Spleen (tissue), 11 donors: ENCODE measurements at regions not wholly inside any gene's neighbourhood (a gene's known extent, or its start where the extent isn't known, plus 50 kb on each side); places are given as distances from the start of the nearest gene placed in this dataset.

Experiments
- DNase-seq: peaks from one replicate; pipeline ENCODE4 v3.0.0-alpha.2; 2020
- H3K27ac ChIP-seq, 8 donors: fragments of 200-600 bp; sonication (generic) in 7 of 8; 1 replicate in 4 of 8; 2 replicates in 4 of 8; pipeline versions ENCODE4 v1.5.0 to v1.8.0; 2016 to 2021; ENCODE audit warnings: inconsistent platforms in 4 of 8, mild to moderate bottlenecking in 4 of 8, moderate library complexity in 1 of 8
- H3K27me3 ChIP-seq, 7 donors: fragments of 200-600 bp; sonication (generic) in 6 of 7; replicated peaks in 1 of 7; 1 replicate in 4 of 7; 2 replicates in 3 of 7; pipeline versions ENCODE4 v1.5.0 to v1.8.0; 2016 to 2021; ENCODE audit warnings: inconsistent platforms in 3 of 7, mild to moderate bottlenecking in 1 of 7
- H3K36me3 ChIP-seq, 6 donors: fragments of 200-600 bp; sonication (generic) in 5 of 6; 1 replicate in 4 of 6; 2 replicates in 2 of 6; pipeline versions ENCODE4 v1.5.0 to v1.8.0; 2016 to 2021; ENCODE audit warnings: inconsistent platforms in 2 of 6
- H3K4me1 ChIP-seq, 6 donors: fragments of 200-600 bp; sonication (generic) in 5 of 6; 1 replicate in 3 of 6; 2 replicates in 3 of 6; pipeline versions ENCODE4 v1.5.0 to v1.8.0; 2016 to 2021; ENCODE audit warnings: inconsistent platforms in 3 of 6
- H3K4me3 ChIP-seq, 8 donors: fragments of 200-600 bp; sonication (generic) in 7 of 8; 1 replicate in 4 of 8; 2 replicates in 4 of 8; pipeline versions ENCODE4 v1.5.0 to v1.8.0; 2016 to 2021; ENCODE audit warnings: inconsistent platforms in 4 of 8, mild to moderate bottlenecking in 4 of 8, moderate library complexity in 2 of 8
- H3K9me3 ChIP-seq, 8 donors: fragments of 200-600 bp; sonication (generic) in 7 of 8; 1 replicate in 4 of 8; 2 replicates in 4 of 8; pipeline versions ENCODE4 v1.5.0 to v1.8.0; 2016 to 2021; ENCODE audit warnings: inconsistent platforms in 4 of 8
- POLR2A ChIP-seq, 3 donors: fragments of 450-650 bp; IDR thresholded peaks; one replicate each; pipeline ENCODE4 v1.5.1; 2017; ENCODE audit warnings: antibody characterized with exemption in 3 of 3, mild to moderate bottlenecking in 1 of 3
- POLR2AphosphoS5 ChIP-seq, 3 donors: sonication (generic); formaldehyde crosslinking; IDR thresholded peaks; one replicate each; pipeline ENCODE4 v1.5.1; 2017; ENCODE audit warnings: antibody characterized with exemption in 3 of 3
- WGBS, 5 donors: extraction: QIAGEN DNeasy Blood & Tissue Kit in 3 of 5; methylation state at CpG; one replicate each; pipeline versions ENCODE4 v1.1.5 to v1.1.7; 2013 to 2018; 5-methylcytosine and 5-hydroxymethylcytosine counted together
- intact Hi-C: fragments of 100-400 bp; cut with DNase I; formaldehyde crosslinking; loops from one replicate; pipeline ENCODE4 v1.15.0; 2023; ENCODE audit warnings: low total_unique reads
- TF ChIP-seq, protein P1 (sequence below), 11 experiments: fragments of 200-600 bp in 7 of 11; fragments of 450-650 bp in 4 of 11; sonication (generic) in 4 of 11; IDR thresholded peaks in 8 of 11; conservative IDR thresholded peaks in 3 of 11; 1 replicate in 7 of 11; 2 replicates in 4 of 11; pipeline versions ENCODE4 v1.4.0 to v1.8.0; 2016 to 2021; ENCODE audit warnings: antibody characterized with exemption in 11 of 11, inconsistent platforms in 4 of 11, mild to moderate bottlenecking in 1 of 11
- donor health status: healthy with polysubstance abuse.
- donor health status: DM: no; HTN: no; CAD: no; lungs with moderate emphysema.
- donor health status: DM: no; HTN: no; CAD: no.
- donor health status: Bipolar disorder and iron deficiency.
- donor health status: healthy.
- donor health status: DM: no; HTN: no; CAD: no.
- donor health status: DM: yes; HTN: yes; CAD: no.

DNA sequence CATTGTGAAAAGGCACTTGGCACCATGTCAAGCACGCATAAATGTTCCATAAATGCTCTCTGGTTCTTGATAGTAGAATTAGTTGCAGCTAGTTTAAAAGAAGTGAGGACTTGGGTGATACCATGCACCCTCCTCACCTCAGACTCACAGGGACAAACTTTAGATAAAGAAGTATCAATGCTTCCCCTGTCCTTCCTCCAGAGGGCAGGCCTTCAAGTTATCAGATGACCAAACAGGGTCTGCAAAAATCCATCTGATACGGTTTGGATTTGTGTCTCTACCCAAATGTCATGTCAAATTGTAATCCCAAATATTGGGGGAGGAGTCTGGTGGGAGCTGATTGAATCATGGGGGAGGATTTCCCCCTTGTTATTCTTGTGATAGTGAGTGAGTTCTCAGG is 54.1 kb downstream of the C1QL2 start:
- no peak for DNase-seq
- intact Hi-C loops = no loop called here
- Histone ChIP-seq H3K4me3 (no peak overlapping the region), H3K27me3 (peaks cover 0 to 14% (median 0%) of the 10 kb centered on the region in 7 donors), H3K27ac (no peak overlapping the region), H3K9me3 (peaks cover 0 to 48% (median 30%) of the 10 kb centered on the region in 8 donors), H3K4me1 (no peaks in the 10 kb centered on the region), H3K36me3 (no peaks in the 10 kb centered on the region)
- TF ChIP-seq POLR2AphosphoS5 (IDR thresholded peaks at IDR 0.05) = no peak
- WGBS, 5 donors = 31 to 46% (median 40%) methylated on average over 2 of the region's 2 CpGs

GRCh38 chr2:119102964-119103363 is 55.6 kb downstream of the C1QL2 start:
- TF ChIP-seq POLR2AphosphoS5 (IDR thresholded peaks at IDR 0.05) (no peak), POLR2A (IDR thresholded peaks at IDR 0.05) (no peak)
- TF ChIP-seq, protein P1, sequence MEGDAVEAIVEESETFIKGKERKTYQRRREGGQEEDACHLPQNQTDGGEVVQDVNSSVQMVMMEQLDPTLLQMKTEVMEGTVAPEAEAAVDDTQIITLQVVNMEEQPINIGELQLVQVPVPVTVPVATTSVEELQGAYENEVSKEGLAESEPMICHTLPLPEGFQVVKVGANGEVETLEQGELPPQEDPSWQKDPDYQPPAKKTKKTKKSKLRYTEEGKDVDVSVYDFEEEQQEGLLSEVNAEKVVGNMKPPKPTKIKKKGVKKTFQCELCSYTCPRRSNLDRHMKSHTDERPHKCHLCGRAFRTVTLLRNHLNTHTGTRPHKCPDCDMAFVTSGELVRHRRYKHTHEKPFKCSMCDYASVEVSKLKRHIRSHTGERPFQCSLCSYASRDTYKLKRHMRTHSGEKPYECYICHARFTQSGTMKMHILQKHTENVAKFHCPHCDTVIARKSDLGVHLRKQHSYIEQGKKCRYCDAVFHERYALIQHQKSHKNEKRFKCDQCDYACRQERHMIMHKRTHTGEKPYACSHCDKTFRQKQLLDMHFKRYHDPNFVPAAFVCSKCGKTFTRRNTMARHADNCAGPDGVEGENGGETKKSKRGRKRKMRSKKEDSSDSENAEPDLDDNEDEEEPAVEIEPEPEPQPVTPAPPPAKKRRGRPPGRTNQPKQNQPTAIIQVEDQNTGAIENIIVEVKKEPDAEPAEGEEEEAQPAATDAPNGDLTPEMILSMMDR (IDR thresholded peaks at IDR 0.05 in 8 of 11, conservative IDR thresholded peaks at IDR 0.05 in 3 of 11) = no peak
- intact Hi-C loops = no loop called here
- no peak overlapping the region for H3K27ac ChIP-seq

GRCh38 chr2:119088416-119088815 is 70.1 kb downstream of the C1QL2 start:
- peaks cover 0 to 6% (median 0%) of the 10 kb centered on the region in 7 donors for H3K27me3 ChIP-seq
- no peaks in the 10 kb centered on the region for H3K9me3 ChIP-seq
- no peaks in the 10 kb centered on the region for H3K4me1 ChIP-seq
- H3K36me3 ChIP-seq = no peaks in the 10 kb centered on the region
- TF ChIP-seq POLR2A (IDR thresholded peaks at IDR 0.05) (no peak), POLR2AphosphoS5 (IDR thresholded peaks at IDR 0.05) (no peak)
- TF ChIP-seq, protein P1 (IDR thresholded peaks at IDR 0.05 in 8 of 11, conservative IDR thresholded peaks at IDR 0.05 in 3 of 11) = no peak
- H3K27ac ChIP-seq = no peak overlapping the region
- no peak for DNase-seq
- no peak overlapping the region for H3K4me3 ChIP-seq
- intact Hi-C loops = no loop called here
- 57 to 90% (median 69%) methylated on average over 1 of the region's 1 CpG for WGBS, 5 donors

More at GRCh38 chr2:119102964-119103363, 55.6 kb downstream of the C1QL2 start:
- H3K4me1 ChIP-seq = no peaks in the 10 kb centered on the region
- H3K36me3 ChIP-seq = no peaks in the 10 kb centered on the region
- H3K27me3 ChIP-seq = no peaks in the 10 kb centered on the region
- DNase-seq = no peak
- H3K9me3 ChIP-seq = peaks cover 0 to 52% (median 32%) of the 10 kb centered on the region in 8 donors
- H3K4me3 ChIP-seq = no peak overlapping the region

- DNase-seq = no peak
- Histone ChIP-seq H3K27ac (no peak overlapping the region), H3K4me3 (no peak overlapping the region), H3K9me3 (peaks cover 0 to 4% (median 0%) of the 10 kb centered on the region in 8 donors), H3K36me3 (no peaks in the 10 kb centered on the region), H3K4me1 (no peaks in the 10 kb centered on the region), H3K27me3 (peaks cover 0 to 7% (median 0%) of the 10 kb centered on the region in 7 donors)
- intact Hi-C loops = no loop called here
- 58 to 78% (median 73%) methylated on average over 8 of the region's 8 CpGs for WGBS, 5 donors
- TF ChIP-seq, protein P1 (IDR thresholded peaks at IDR 0.05 in 8 of 11, conservative IDR thresholded peaks at IDR 0.05 in 3 of 11) = no peak
- TF ChIP-seq POLR2AphosphoS5 (IDR thresholded peaks at IDR 0.05) = no peak
- TF ChIP-seq POLR2A (IDR thresholded peaks at IDR 0.05) = no peak
Observed at GRCh38 chr2:119086327-119086726, 72.2 kb downstream of the C1QL2 start.

- 48 to 77% (median 69%) methylated on average over 6 of the region's 6 CpGs for WGBS, 5 donors
- TF ChIP-seq, protein P1 (IDR thresholded peaks at IDR 0.05 in 8 of 11, conservative IDR thresholded peaks at IDR 0.05 in 3 of 11) = no peak
- TF ChIP-seq POLR2A (IDR thresholded peaks at IDR 0.05) (no peak), POLR2AphosphoS5 (IDR thresholded peaks at IDR 0.05) (no peak)
- H3K27ac ChIP-seq = no peak overlapping the region
- H3K4me3 ChIP-seq = no peak overlapping the region
- H3K4me1 ChIP-seq = no peaks in the 10 kb centered on the region
- DNase-seq = no peak
- intact Hi-C loops = no loop called here
- H3K27me3 ChIP-seq = peaks cover 0 to 7% (median 0%) of the 10 kb centered on the region in 7 donors
- H3K9me3 ChIP-seq = peaks cover 0 to 4% (median 0%) of the 10 kb centered on the region in 8 donors
- H3K36me3 ChIP-seq = no peaks in the 10 kb centered on the region
Observed at GRCh38 chr2:119085613-119086012, 72.9 kb downstream of the C1QL2 start.
